Bronchial epithelial cell (primary cell): ENCODE measurements at regions not wholly inside any gene's neighbourhood (a gene's known extent, or its start where the extent isn't known, plus 50 kb on each side); places are given as distances from the start of the nearest gene placed in this dataset.

ENCODE experiments used
- DNase-seq: peaks from one replicate; pipeline ENCODE4 v3.0.0-alpha.2; 2010; ENCODE audit warnings: low read depth
- FAIRE-seq: peaks from 2 replicates; lab custom pipeline; 2011; peaks lifted over from hg19 to GRCh38; lab: Jason Lieb, UNC
- H3K27me3 ChIP-seq: 2 replicates; pipeline ENCODE4 v1.5.1; 2011; ENCODE audit warnings: low read length; ENCODE audit not compliant: control insufficient read depth, insufficient read depth
- H3K36me3 ChIP-seq: 2 replicates; pipeline ENCODE4 v1.5.1; 2011; ENCODE audit warnings: low read length; ENCODE audit not compliant: control insufficient read depth, insufficient read depth
- H3K4me3 ChIP-seq: 2 replicates; pipeline ENCODE4 v1.5.1; 2011; ENCODE audit warnings: mild to moderate bottlenecking, low read depth, low read length, control low read depth
- CTCF ChIP-seq: IDR thresholded peaks from 2 replicates; pipeline ENCODE4 v1.5.1; 2011; ENCODE audit warnings: mild to moderate bottlenecking, moderate library complexity, low read length, control low read depth, inconsistent platforms; ENCODE audit not compliant: insufficient read depth, severe bottlenecking

GRCh38 chr5:135227064-135228022 is 171.7 kb downstream of the MACROH2A1 start:
- Histone ChIP-seq H3K4me3 (no peak overlapping the region), H3K36me3 (no peaks in the 10 kb centered on the region), H3K27me3 (no peaks in the 10 kb centered on the region)
- no peak for TF ChIP-seq CTCF
- DNase-seq (no peak), FAIRE-seq (no peak)

- H3K36me3 ChIP-seq = no peaks in the 10 kb centered on the region
- DNase-seq (no peak), FAIRE-seq (no peak)
- no peaks in the 10 kb centered on the region for H3K27me3 ChIP-seq
- TF ChIP-seq CTCF = no peak
- no peak overlapping the region for H3K4me3 ChIP-seq
Observed at GRCh38 chr5:135225856-135226560, 173.0 kb downstream of the MACROH2A1 start.

- H3K36me3 ChIP-seq = no peaks in the 10 kb centered on the region
- no peaks in the 10 kb centered on the region for H3K27me3 ChIP-seq
- FAIRE-seq (no peak), DNase-seq (no peak)
- H3K4me3 ChIP-seq = no peak overlapping the region
- TF ChIP-seq CTCF = no peak
Observed at GRCh38 chr5:135223891-135224625, 175.0 kb downstream of the MACROH2A1 start.

GRCh38 chr5:135223404-135223803 is 175.6 kb downstream of the MACROH2A1 start:
- Histone ChIP-seq H3K27me3 (no peaks in the 10 kb centered on the region), H3K36me3 (no peaks in the 10 kb centered on the region), H3K4me3 (no peak overlapping the region)
- TF ChIP-seq CTCF = no peak
- DNase-seq (no peak), FAIRE-seq (no peak)

GRCh38 chr5:135222771-135223170 is 176.3 kb downstream of the MACROH2A1 start:
- no peak for FAIRE-seq
- no peaks in the 10 kb centered on the region for H3K27me3 ChIP-seq
- H3K4me3 ChIP-seq = no peak overlapping the region
- H3K36me3 ChIP-seq = no peaks in the 10 kb centered on the region
- no peak for DNase-seq
- TF ChIP-seq CTCF = no peak
